ENCODE measurements at regions not wholly inside any gene's neighbourhood (a gene's known extent, or its start where the extent isn't known, plus 50 kb on each side); places are given as distances from the start of the nearest gene placed in this dataset.

DNA sequence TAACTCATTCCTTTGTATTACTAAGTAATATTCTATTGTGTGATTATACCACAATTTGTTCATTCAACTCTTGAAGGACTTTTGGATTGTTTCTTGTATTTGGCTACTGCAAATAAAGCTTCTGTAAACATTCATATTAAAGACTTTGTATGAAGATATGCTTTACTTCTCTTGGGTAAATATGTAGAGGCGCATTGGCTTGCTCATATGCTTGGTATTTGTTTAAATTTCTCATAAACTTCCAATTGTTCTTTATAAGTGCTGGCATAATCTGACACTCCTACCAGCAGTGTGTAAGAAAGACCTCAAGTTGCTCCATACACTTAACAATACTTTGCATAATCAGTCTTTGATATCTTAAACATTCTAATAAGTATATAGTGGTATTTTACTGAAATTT lies 792.8 kb upstream of the LRRTM1 start:
- in situ Hi-C loops (cut with MboI) = no loop called here
- CTCF ChIA-PET = no interaction called here

GRCh38 chr2:81093031-81093430 lies 788.5 kb upstream of the LRRTM1 start:
- Histone ChIP-seq H3K4me3 (no peak overlapping the region), H3K27ac (ENCODE audit: control insufficient read depth, insufficient read depth) (no peak overlapping the region), H3K27me3 (replicated peaks in 1 of 2; ENCODE audit: control insufficient read depth in 2 of 2, insufficient read depth in 2 of 2, low read length in 1 of 2) (no peaks in the 10 kb centered on the region), H3K36me3 (ENCODE audit: control insufficient read depth in 2 of 2, insufficient read depth in 2 of 2, low read length in 1 of 2) (no peaks in the 10 kb centered on the region), H4K20me1 (ENCODE audit: control insufficient read depth, insufficient read depth) (no peaks in the 10 kb centered on the region), H3K4me1 (ENCODE audit: control insufficient read depth, insufficient read depth, low read length) (no peaks in the 10 kb centered on the region), H3K79me2 (ENCODE audit: control insufficient read depth, insufficient read depth, low read length) (no peaks in the 10 kb centered on the region), H3K4me2 (ENCODE audit: control insufficient read depth, insufficient read depth) (no peak overlapping the region), H3K9ac (ENCODE audit: control insufficient read depth, insufficient read depth, low read length) (no peak overlapping the region), H3K9me3 (replicated peaks; ENCODE audit: control insufficient read depth, insufficient read depth, low read length) (no peaks in the 10 kb centered on the region), H2AFZ (ENCODE audit: control insufficient read depth, low read depth, low read length) (no peak overlapping the region)
- ChIA-PET POLR2A (no interaction called here), SMC1A (ENCODE audit: uncharacterized antibody, unreplicated experiment) (interaction anchor here (1.0 kb wide), 1 partner anchor 12 kb away, joined by 3 read pairs; no protein-coding TSS in a partner anchor), CTCF (no interaction called here), RAD21 (ENCODE audit: unreplicated experiment) (no interaction called here)
- intact Hi-C loops (cut with micrococcal nuclease; ENCODE audit: unreplicated experiment) (no loop called here), in situ Hi-C loops (cut with MboI) (no loop called here)
- no peak for FAIRE-seq
- DNase-seq (ENCODE audit: low read depth, low spot score) = no peak
- no TSS peak for BruUV-seq (replicated peaks)
- no peak for ATAC-seq
- TF ChIP-seq PBX3 (IDR thresholded peaks at IDR 0.05; ENCODE audit: insufficient replicate concordance, low read depth, low read length) (no peak), RFX5 (IDR thresholded peaks at IDR 0.05; ENCODE audit: low read depth, low read length) (no peak), TAF1 (IDR thresholded peaks at IDR 0.05; ENCODE audit: borderline replicate concordance, low read depth, low read length) (no peak), TARDBP (IDR thresholded peaks at IDR 0.05; ENCODE audit: borderline replicate concordance) (no peak), EZH2 (IDR thresholded peaks at IDR 0.05; ENCODE audit: borderline replicate concordance, control insufficient read depth, low read depth, low read length) (no peak), BRCA1 (IDR thresholded peaks at IDR 0.05; ENCODE audit: low read depth, low read length) (no peak), STAT3 (IDR thresholded peaks at IDR 0.05; ENCODE audit: low read depth, low read length) (no peak), TBL1XR1 (IDR thresholded peaks at IDR 0.05; ENCODE audit: low read depth, low read length) (no peak)
- TF ChIP-seq, protein P1, sequence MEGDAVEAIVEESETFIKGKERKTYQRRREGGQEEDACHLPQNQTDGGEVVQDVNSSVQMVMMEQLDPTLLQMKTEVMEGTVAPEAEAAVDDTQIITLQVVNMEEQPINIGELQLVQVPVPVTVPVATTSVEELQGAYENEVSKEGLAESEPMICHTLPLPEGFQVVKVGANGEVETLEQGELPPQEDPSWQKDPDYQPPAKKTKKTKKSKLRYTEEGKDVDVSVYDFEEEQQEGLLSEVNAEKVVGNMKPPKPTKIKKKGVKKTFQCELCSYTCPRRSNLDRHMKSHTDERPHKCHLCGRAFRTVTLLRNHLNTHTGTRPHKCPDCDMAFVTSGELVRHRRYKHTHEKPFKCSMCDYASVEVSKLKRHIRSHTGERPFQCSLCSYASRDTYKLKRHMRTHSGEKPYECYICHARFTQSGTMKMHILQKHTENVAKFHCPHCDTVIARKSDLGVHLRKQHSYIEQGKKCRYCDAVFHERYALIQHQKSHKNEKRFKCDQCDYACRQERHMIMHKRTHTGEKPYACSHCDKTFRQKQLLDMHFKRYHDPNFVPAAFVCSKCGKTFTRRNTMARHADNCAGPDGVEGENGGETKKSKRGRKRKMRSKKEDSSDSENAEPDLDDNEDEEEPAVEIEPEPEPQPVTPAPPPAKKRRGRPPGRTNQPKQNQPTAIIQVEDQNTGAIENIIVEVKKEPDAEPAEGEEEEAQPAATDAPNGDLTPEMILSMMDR (IDR thresholded peaks at IDR 0.05 in 2 of 3, conservative IDR thresholded peaks at IDR 0.05 in 1 of 3; ENCODE audit: control insufficient read depth in 2 of 3, extremely low read depth in 1 of 3, insufficient read depth in 1 of 3, low read depth in 3 of 3, low read length in 3 of 3) = no peak

More for the DNA sequence above, 792.8 kb upstream of the LRRTM1 start:
- SMC1A ChIA-PET (ENCODE audit: uncharacterized antibody, unreplicated experiment) = interaction anchor here (0.9 kb wide), 1 partner anchor 249 kb away, joined by 3 read pairs; no protein-coding TSS in a partner anchor
- RAD21 ChIA-PET (ENCODE audit: unreplicated experiment) = no interaction called here
- POLR2A ChIA-PET = interaction anchor here (0.7 kb wide), 1 partner anchor 541 kb away, joined by 3 read pairs; no protein-coding TSS in a partner anchor
- no peak overlapping the region for H3K4me3 ChIP-seq
- BruUV-seq (replicated peaks) = no TSS peak
- no peaks in the 10 kb centered on the region for H3K27me3 ChIP-seq (replicated peaks in 1 of 2; ENCODE audit: control insufficient read depth in 2 of 2, insufficient read depth in 2 of 2, low read length in 1 of 2)
- H3K36me3 ChIP-seq (ENCODE audit: control insufficient read depth in 2 of 2, insufficient read depth in 2 of 2, low read length in 1 of 2) = no peaks in the 10 kb centered on the region
- no peak overlapping the region for H3K9ac ChIP-seq (ENCODE audit: control insufficient read depth, insufficient read depth, low read length)
- no peaks in the 10 kb centered on the region for H3K79me2 ChIP-seq (ENCODE audit: control insufficient read depth, insufficient read depth, low read length)
- ATAC-seq (no peak), DNase-seq (ENCODE audit: low read depth, low spot score) (no peak), FAIRE-seq (no peak)
- H3K27ac ChIP-seq (ENCODE audit: control insufficient read depth, insufficient read depth) = no peak overlapping the region
- H3K4me1 ChIP-seq (ENCODE audit: control insufficient read depth, insufficient read depth, low read length) = no peaks in the 10 kb centered on the region
- 30% methylated on average over 1 of the region's 1 CpG for WGBS (ENCODE audit: insufficient coverage, insufficient replicate concordance, low lambda C conversion rate, missing lambda C conversion rate)
- H3K4me2 ChIP-seq (ENCODE audit: control insufficient read depth, insufficient read depth) = no peak overlapping the region
- TF ChIP-seq, protein P2, sequence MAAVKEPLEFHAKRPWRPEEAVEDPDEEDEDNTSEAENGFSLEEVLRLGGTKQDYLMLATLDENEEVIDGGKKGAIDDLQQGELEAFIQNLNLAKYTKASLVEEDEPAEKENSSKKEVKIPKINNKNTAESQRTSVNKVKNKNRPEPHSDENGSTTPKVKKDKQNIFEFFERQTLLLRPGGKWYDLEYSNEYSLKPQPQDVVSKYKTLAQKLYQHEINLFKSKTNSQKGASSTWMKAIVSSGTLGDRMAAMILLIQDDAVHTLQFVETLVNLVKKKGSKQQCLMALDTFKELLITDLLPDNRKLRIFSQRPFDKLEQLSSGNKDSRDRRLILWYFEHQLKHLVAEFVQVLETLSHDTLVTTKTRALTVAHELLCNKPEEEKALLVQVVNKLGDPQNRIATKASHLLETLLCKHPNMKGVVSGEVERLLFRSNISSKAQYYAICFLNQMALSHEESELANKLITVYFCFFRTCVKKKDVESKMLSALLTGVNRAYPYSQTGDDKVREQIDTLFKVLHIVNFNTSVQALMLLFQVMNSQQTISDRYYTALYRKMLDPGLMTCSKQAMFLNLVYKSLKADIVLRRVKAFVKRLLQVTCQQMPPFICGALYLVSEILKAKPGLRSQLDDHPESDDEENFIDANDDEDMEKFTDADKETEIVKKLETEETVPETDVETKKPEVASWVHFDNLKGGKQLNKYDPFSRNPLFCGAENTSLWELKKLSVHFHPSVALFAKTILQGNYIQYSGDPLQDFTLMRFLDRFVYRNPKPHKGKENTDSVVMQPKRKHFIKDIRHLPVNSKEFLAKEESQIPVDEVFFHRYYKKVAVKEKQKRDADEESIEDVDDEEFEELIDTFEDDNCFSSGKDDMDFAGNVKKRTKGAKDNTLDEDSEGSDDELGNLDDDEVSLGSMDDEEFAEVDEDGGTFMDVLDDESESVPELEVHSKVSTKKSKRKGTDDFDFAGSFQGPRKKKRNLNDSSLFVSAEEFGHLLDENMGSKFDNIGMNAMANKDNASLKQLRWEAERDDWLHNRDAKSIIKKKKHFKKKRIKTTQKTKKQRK (IDR thresholded peaks at IDR 0.05; ENCODE audit: low read depth, low read length) = no peak
- H2AFZ ChIP-seq (ENCODE audit: control insufficient read depth, low read depth, low read length) = no peak overlapping the region
- no peaks in the 10 kb centered on the region for H3K9me3 ChIP-seq (replicated peaks; ENCODE audit: control insufficient read depth, insufficient read depth, low read length)
- intact Hi-C loops (cut with micrococcal nuclease; ENCODE audit: unreplicated experiment) = no loop called here
- H4K20me1 ChIP-seq (ENCODE audit: control insufficient read depth, insufficient read depth) = no peaks in the 10 kb centered on the region
